ENCODE measurements at regions not wholly inside any gene's neighbourhood (a gene's known extent, or its start where the extent isn't known, plus 50 kb on each side); places are given as distances from the start of the nearest gene placed in this dataset.
A peak's percentile ranks its signal among the peaks of the same experiment; 100 is the strongest.
"Not testable (repeated sequence)": the region's sequence is repeated elsewhere in the genome, so short reads cannot be mapped to it uniquely, and the experiment has no call there.

DNA sequence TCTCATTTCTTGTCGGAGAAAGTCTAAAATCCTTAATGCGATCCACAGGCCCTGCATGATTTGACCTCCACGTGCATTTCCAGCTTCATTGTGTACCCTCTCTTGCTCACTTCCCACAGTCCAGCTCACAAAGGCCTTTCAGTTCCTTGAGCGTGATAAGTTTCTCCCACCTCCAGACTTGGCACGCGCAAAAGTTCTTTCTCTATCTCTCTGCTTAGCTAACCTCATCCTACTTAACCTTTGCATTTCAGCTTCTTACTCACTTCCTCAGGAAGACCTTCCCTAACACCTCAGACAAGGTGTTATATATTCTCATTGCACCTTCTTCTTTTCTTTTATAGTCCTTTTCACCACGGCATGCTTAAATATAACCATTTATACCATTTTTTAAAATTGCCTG lies 124.8 kb upstream of the XPO1 start:
- Histone ChIP-seq H3K9ac (ENCODE audit: low read length in 3 of 3) (no peak overlapping the region), H3K27ac (ENCODE audit: low read depth in 2 of 2, low read length in 2 of 2) (no peak overlapping the region), H3K4me1 (ENCODE audit: control insufficient read depth in 2 of 3, insufficient read depth in 2 of 3, low read depth in 1 of 3, low read length in 3 of 3) (no peaks in the 10 kb centered on the region), H3K27me3 (ENCODE audit: control insufficient read depth, insufficient read depth, low read length) (no peaks in the 10 kb centered on the region), H3K9me3 (ENCODE audit: control insufficient read depth in 2 of 3, insufficient read depth in 1 of 3, low read length in 3 of 3) (no peaks in the 10 kb centered on the region), H3K4me3 (ENCODE audit: low read length in 3 of 3) (no peak overlapping the region), H3K36me3 (ENCODE audit: control insufficient read depth in 2 of 3, insufficient read depth in 3 of 3, low read length in 3 of 3) (no peaks in the 10 kb centered on the region)
- FAIRE-seq (no peak), DNase-seq (no peak)
- intact Hi-C loops (cut with DNase I): no loop called here
- TF ChIP-seq, protein P1, sequence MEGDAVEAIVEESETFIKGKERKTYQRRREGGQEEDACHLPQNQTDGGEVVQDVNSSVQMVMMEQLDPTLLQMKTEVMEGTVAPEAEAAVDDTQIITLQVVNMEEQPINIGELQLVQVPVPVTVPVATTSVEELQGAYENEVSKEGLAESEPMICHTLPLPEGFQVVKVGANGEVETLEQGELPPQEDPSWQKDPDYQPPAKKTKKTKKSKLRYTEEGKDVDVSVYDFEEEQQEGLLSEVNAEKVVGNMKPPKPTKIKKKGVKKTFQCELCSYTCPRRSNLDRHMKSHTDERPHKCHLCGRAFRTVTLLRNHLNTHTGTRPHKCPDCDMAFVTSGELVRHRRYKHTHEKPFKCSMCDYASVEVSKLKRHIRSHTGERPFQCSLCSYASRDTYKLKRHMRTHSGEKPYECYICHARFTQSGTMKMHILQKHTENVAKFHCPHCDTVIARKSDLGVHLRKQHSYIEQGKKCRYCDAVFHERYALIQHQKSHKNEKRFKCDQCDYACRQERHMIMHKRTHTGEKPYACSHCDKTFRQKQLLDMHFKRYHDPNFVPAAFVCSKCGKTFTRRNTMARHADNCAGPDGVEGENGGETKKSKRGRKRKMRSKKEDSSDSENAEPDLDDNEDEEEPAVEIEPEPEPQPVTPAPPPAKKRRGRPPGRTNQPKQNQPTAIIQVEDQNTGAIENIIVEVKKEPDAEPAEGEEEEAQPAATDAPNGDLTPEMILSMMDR (IDR thresholded peaks at IDR 0.05; ENCODE audit: borderline replicate concordance, extremely low read depth, insufficient read depth): no peak

DNA sequence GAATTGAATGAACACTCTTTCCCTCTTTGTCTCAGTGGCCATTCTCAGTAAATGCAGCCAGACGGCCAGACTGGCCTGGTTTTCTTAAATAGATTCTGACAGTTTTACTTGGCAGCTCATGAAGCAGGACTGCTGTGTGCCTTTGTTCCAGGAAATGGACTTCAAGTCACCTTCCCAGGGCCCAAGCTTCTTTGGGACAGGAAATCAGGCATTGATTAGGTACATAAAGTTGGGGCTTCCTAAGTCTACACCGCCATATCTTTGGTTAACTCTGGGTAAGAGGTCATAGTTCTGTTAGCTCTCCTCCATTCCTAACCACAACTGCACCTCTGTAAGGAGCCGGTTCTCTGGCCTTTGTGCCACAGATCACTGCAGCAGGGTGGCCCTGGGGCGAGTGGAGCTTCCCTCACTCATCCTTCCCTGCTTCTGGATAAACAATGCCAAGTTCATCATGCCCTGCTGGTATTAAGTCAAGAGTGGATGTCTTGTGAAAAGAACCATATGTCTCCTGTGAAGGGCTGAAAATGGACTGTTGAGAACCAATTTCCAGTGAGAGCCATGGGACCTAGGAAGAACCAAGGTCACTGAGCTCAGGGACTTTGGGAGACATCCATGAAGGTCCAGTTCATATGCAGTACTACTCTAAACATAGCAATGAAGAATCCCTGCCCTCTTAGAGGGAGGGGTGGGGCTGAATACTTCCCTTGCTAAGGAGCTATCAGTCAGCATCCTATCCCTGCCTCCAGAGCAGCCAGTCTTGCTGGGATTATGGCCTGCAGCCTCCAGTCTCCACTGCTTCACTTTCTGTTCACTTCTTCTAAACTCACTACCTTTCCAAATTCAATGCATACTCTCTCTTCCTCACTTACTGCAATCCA lies 122.6 kb upstream of the XPO1 start:
- Histone ChIP-seq H3K27me3 (ENCODE audit: control insufficient read depth, insufficient read depth, low read length) (no peaks in the 10 kb centered on the region), H3K9me3 (ENCODE audit: control insufficient read depth in 2 of 3, insufficient read depth in 1 of 3, low read length in 3 of 3) (no peaks in the 10 kb centered on the region), H3K9ac (ENCODE audit: low read length in 3 of 3) (no peak overlapping the region), H3K27ac (ENCODE audit: low read depth in 2 of 2, low read length in 2 of 2) (peak overlapping the region in 1 of 2 donors; percentile 12), H3K4me1 (ENCODE audit: control insufficient read depth in 2 of 3, insufficient read depth in 2 of 3, low read depth in 1 of 3, low read length in 3 of 3) (no peaks in the 10 kb centered on the region), H3K4me3 (ENCODE audit: low read length in 3 of 3) (no peak overlapping the region), H3K36me3 (ENCODE audit: control insufficient read depth in 2 of 3, insufficient read depth in 3 of 3, low read length in 3 of 3) (no peaks in the 10 kb centered on the region)
- FAIRE-seq (no peak), DNase-seq (peak in 1 of 5 donors; percentile 49)
- intact Hi-C loops (cut with DNase I): no loop called here
- TF ChIP-seq, protein P1 (IDR thresholded peaks at IDR 0.05; ENCODE audit: borderline replicate concordance, extremely low read depth, insufficient read depth): peak; percentile 12

DNA sequence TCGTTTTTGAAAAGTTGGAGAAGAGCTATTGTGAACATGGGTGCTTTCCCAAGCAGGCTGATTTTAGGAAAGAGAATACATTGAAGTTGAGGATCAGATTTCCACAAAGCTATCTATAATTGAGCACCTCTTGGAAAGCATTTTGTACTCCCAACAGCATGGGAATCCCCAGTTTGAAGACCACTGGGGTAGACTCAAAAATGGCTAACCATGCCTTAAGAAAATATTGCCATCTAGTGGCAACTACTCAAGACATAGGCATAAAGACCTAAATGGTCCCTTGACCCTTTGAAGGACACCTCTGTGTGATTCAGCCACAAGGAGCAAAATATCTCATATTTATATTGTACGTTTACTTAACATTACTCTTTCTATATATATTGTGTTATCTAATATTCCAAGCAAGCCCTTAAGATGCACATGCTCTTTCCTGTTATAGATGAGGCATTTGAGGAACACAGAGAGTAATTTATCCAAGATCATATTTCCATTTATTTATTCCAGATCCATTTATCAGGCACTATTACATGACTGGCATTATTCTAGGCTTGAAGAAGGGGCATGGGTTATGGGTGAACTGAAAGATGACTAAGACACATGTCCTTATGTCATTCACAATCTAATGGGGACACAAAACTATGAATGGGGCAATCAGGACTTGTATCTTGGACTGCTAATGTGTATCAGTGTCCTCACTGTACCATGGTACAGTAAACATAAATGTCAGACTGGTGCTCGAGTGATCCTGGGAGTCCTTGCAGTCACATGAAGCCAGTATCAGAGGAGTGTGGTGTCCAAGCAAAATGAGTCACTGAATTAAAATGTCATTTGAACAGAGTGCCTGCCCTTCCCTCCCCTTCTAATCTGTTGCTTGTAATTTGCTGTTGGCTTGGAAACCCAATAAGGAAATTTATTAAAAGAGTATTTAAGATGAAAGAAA lies 121.0 kb upstream of the XPO1 start:
- Histone ChIP-seq H3K36me3 (ENCODE audit: control insufficient read depth in 2 of 3, insufficient read depth in 3 of 3, low read length in 3 of 3) (no peaks in the 10 kb centered on the region), H3K4me1 (ENCODE audit: control insufficient read depth in 2 of 3, insufficient read depth in 2 of 3, low read depth in 1 of 3, low read length in 3 of 3) (no peaks in the 10 kb centered on the region), H3K9ac (ENCODE audit: low read length in 3 of 3) (no peak overlapping the region), H3K27me3 (ENCODE audit: control insufficient read depth, insufficient read depth, low read length) (no peaks in the 10 kb centered on the region), H3K4me3 (ENCODE audit: low read length in 3 of 3) (no peak overlapping the region), H3K9me3 (ENCODE audit: control insufficient read depth in 2 of 3, insufficient read depth in 1 of 3, low read length in 3 of 3) (no peaks in the 10 kb centered on the region), H3K27ac (ENCODE audit: low read depth in 2 of 2, low read length in 2 of 2) (no peak overlapping the region)
- TF ChIP-seq, protein P1 (IDR thresholded peaks at IDR 0.05; ENCODE audit: borderline replicate concordance, extremely low read depth, insufficient read depth): peak; percentile 36
- FAIRE-seq (no peak), DNase-seq (peak in 2 of 5 donors; percentile 19 to 45)
- intact Hi-C loops (cut with DNase I): no loop called here

DNA sequence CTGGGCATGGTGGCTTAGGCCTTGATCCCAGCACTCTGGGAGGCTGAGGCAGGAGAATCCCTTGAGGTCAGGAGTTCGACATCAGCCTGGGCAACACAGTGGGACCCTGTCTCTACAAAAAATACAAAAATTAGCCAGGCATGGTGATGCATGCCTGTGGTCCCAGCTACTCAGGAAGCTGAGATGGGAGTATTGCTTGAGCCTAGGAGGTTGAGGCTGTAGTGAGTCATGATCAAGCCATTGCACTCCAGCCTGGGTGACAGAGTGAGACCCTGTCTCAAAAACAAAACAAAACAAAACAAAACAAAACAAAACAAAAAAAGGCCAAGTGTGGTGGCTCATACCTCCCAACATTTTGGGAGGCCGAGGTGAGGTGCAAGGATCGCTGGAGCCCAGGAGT lies 111.8 kb upstream of the XPO1 start:
- H3K9me3 ChIP-seq (ENCODE audit: control insufficient read depth in 2 of 3, insufficient read depth in 1 of 3, low read length in 3 of 3); DNase-seq; H3K36me3 ChIP-seq (ENCODE audit: control insufficient read depth in 2 of 3, insufficient read depth in 3 of 3, low read length in 3 of 3); FAIRE-seq; H3K4me1 ChIP-seq (ENCODE audit: control insufficient read depth in 2 of 3, insufficient read depth in 2 of 3, low read depth in 1 of 3, low read length in 3 of 3); H3K4me3 ChIP-seq (ENCODE audit: low read length in 3 of 3); H3K27me3 ChIP-seq (ENCODE audit: control insufficient read depth, insufficient read depth, low read length); H3K9ac ChIP-seq (ENCODE audit: low read length in 3 of 3); H3K27ac ChIP-seq (ENCODE audit: low read depth in 2 of 2, low read length in 2 of 2); intact Hi-C loops (cut with DNase I): not testable (repeated sequence)
